ENCODE measurements at regions not wholly inside any gene's neighbourhood (a gene's known extent, or its start where the extent isn't known, plus 50 kb on each side); places are given as distances from the start of the nearest gene placed in this dataset.

- Histone ChIP-seq H3K56ac (ENCODE audit: extremely low read depth, insufficient read depth, low read length) (no peak overlapping the region), H3K4ac (ENCODE audit: low read depth, low read length) (no peak overlapping the region), H3K14ac (replicated peaks; ENCODE audit: low read depth, low read length) (no peak overlapping the region), H3K4me3 (ENCODE audit: insufficient read depth, low read depth, low read length) (no peak overlapping the region), H2AFZ (replicated peaks; ENCODE audit: low read length, poor library complexity) (no peak overlapping the region), H3K18ac (ENCODE audit: low read depth, low read length) (no peak overlapping the region), H4K91ac (ENCODE audit: insufficient read depth, low read depth, low read length) (no peak overlapping the region), H3K79me1 (ENCODE audit: low read depth in 1 of 2, low read length in 2 of 2) (no peaks in the 10 kb centered on the region), H3K4me2 (ENCODE audit: low read depth, low read length) (no peak overlapping the region), H2BK20ac (ENCODE audit: low read depth, low read length) (no peak overlapping the region), H2BK15ac (ENCODE audit: low read depth, low read length) (no peak overlapping the region), H2BK5ac (ENCODE audit: low read depth, low read length, poor library complexity, severe bottlenecking) (no peak overlapping the region), H3K9me1 (ENCODE audit: insufficient read depth, low read length) (no peaks in the 10 kb centered on the region), H3K9ac (ENCODE audit: low read depth, low read length) (no peak overlapping the region), H2AK5ac (ENCODE audit: low read depth, low read length) (no peak overlapping the region), H4K20me1 (ENCODE audit: insufficient read depth, low read length) (no peaks in the 10 kb centered on the region), H3K36me3 (ENCODE audit: control insufficient read depth, insufficient read depth, low read length) (no peaks in the 10 kb centered on the region), H2AK9ac (replicated peaks; ENCODE audit: low read depth, low read length, poor library complexity) (no peak overlapping the region), H4K5ac (ENCODE audit: low read depth, low read length) (no peak overlapping the region), H2BK120ac (ENCODE audit: low read depth, low read length) (no peak overlapping the region), H4K8ac (ENCODE audit: low read depth in 2 of 2, low read length in 2 of 2) (no peak overlapping the region), H3K23ac (ENCODE audit: low read depth, low read length) (no peak overlapping the region), H3K9me3 (ENCODE audit: control insufficient read depth, insufficient read depth, low read length) (no peaks in the 10 kb centered on the region), H3K27me3 (ENCODE audit: control insufficient read depth, insufficient read depth, low read length) (peaks cover 7% of the 10 kb centered on the region), H3K27ac (ENCODE audit: insufficient read depth, low read length) (no peak overlapping the region), H3K4me1 (ENCODE audit: control insufficient read depth, insufficient read depth, low read length) (no peaks in the 10 kb centered on the region)
- BruUV-seq (replicated peaks), result no TSS peak
- intact Hi-C loops (cut with micrococcal nuclease) (no loop called here), dilution Hi-C loops (cut with HindIII; ENCODE audit: low sequenced_read_pairs, unreplicated experiment) (no loop called here), in situ Hi-C loops (cut with MboI; ENCODE audit: low sequenced_read_pairs) (no loop called here)
- TF ChIP-seq MAZ (IDR thresholded peaks at IDR 0.05; ENCODE audit: borderline replicate concordance, low read depth, low read length) (no peak), ELK1 (IDR thresholded peaks at IDR 0.05; ENCODE audit: borderline replicate concordance, low read depth, low read length) (no peak)
- CTCF ChIA-PET, result no interaction called here
- no CpG with 5 or more reads among the region's 1 CpG for WGBS, 2 experiments (ENCODE audit: extremely low coverage in 2 of 2, insufficient read length in 1 of 2)
- POLR2A ChIA-PET (ENCODE audit: unreplicated experiment), result interaction anchor here (0.6 kb wide), 1 partner anchor 271 kb away, joined by 3 read pairs; no protein-coding TSS in a partner anchor
- no peak for DNase-seq
- no peak for ATAC-seq (ENCODE audit: low read depth)
Observed at GRCh38 chr14:32014057-32014456, 63.0 kb upstream of the ARHGAP5 start.
